NOMO-1 treated with dmso at 0.1 percent for 144 hours (cell line): ENCODE measurements at regions not wholly inside any gene's neighbourhood (a gene's known extent, or its start where the extent isn't known, plus 50 kb on each side); places are given as distances from the start of the nearest gene placed in this dataset.

Experiments used
- DNase-seq: peaks from one replicate; lab custom pipeline; 2025; ENCODE audit not compliant: unreplicated experiment; lab: John Stamatoyannopoulos, UW

DNA sequence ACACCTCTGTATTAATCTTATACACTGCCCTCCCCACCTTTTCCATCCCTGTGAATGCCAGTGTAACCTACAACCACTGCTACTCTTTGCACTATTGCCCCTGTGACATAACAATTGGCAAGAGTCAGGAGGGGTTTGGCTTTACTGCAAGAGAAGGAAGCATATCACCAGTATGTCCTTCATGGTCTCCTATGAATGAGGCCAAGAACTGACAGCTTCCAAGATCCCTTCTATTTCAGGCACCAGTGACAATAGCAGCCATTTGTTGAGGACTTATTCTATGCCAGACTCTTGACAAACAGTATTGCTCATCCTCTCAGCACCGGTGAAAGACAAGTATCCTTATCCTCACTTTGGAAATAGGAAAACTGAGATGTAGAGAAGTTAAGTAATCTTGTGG is 363.9 kb downstream of the MID1IP1 start:
- DNase-seq: no peak

DNA sequence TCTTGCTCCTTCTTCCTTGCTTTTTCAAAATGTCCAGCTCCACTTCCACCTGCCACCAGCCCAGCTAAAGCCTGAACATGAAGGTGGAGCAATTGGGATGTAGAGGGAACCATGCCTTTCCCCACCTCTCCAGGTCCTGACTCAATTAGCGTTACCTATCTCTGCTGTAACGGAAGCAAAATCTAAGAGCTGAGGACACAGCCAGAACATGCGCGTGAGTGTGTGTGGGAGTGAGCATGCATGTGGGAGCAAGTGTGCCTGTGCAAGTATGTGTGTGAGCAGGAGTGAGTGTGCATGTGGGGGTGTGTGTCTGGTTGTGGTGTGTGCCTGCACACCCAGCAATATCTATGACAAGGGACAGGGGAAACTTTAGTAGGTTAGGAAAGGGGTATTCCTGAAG is 364.5 kb downstream of the MID1IP1 start:
- no peak for DNase-seq

DNA sequence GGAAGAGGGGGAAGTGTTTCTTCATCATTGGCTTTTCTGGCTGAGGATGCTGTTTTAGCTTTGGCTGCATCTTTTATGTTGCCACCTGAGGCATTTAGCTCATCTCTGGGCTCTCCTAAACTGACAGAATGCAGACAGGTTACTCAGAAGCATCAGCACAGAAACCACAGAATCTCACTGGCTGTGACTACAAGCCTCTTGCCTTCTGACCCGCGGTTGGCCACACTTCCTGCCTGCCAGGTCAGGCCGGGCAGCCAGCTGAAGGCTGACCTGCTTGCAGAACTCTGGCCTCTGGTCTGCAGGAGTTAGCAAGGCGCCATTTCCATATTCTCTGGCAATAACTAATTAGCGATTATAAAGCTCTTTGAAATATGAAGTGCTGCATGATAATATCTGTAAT is 366.5 kb downstream of the MID1IP1 start:
- DNase-seq: no peak

DNA sequence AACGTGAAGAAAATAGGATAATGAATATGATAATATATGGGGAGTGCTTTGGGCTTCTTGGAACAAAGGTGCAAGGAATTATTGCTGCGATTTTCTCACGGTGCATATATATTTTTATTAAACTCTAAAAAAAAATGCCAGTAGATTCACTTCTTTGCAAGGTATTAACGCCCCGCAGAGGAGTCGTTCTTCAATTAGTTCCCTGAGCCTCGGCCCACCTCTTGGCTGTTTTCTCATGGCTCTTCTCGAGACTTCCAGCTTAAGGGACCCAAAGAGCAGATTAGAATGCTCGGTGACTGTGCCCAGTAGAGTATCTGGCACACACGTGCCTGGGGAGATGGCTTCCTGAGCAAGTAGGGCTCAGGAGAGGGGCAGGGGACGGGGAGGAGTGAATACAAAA is 367.4 kb downstream of the MID1IP1 start:
- no peak for DNase-seq

DNA sequence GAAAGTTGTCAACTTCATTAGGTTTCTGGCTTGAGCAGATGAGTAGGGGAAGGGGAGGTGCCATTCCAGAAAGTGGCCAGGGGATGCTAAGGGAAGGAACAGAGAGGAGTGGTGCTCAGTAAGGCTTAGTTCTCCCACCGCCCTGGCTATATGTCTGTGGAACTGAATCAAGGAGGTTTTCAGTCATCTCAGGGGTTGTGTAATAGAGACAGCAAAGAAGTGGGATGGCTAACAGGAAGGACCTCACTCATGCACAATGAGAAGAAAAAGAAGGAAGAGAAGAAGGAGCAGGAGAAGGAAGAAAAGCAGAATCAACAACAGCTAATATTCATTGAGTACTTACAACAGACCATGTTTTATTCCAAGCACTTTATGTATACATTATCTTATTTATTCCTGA is 368.7 kb downstream of the MID1IP1 start:
- DNase-seq: no peak

DNA sequence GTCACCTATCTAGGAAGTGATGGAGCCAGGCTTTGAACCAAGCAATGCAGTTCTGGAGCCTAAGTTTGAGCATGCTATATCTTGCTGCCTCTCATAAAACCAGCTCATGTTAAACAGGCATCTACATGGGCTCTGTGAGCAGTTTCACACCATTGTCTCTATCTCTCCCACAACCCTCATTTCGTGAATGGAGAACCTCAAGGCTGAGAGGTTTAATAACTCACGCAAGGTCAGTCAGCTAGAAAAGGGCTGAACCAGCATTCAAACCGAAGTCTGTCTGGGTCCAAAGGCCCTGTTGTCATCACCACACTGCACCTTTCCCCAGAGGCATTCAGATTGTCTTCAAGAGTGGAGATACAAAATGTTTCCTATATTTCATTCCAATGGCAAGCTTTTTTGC is 369.2 kb downstream of the MID1IP1 start:
- DNase-seq: no peak

DNA sequence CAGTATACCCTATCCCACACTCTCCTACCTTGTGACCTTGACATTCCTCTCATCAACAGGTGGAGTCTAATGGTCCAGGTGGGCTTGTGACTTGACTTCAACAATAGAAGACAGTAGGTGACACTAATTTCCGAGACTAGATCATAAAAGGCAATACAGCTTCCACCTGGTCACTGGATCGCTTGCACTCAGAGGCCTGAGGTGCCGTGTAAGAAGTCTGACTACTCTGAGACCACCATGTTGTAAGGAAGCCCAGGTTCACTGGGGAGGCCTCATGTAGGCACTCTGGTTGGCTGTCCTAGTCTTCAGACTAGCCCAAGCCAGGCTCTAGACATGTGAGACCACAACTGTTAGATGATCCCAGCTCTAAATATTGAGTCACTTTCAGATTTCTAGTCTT is 370.4 kb downstream of the MID1IP1 start:
- no peak for DNase-seq

DNA sequence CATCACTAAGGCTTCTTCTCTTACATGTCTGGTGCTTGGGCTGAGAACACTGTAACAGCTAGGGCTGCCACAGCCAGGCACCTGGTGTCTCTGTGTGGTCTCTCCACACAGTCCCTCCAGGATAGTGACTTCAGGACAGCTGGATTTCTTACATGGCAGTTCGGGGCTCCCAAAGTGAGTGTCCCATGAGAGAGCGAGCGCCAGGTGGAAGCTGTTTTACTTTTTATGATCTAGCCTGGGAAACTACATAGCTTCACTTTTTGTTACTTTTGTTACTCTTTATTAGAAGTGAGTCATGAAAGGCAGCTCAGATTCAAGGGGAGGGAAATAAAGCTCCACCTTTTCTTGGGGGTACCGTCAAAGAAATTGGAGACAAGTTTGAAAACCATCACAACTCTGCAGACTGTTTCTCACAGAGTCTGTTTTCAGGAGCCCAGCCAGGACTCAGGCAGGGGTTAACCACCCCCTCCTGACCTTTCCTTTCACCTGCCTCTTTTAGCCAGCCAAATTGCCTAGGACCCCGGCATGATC is 373.0 kb downstream of the MID1IP1 start:
- DNase-seq: no peak

DNA sequence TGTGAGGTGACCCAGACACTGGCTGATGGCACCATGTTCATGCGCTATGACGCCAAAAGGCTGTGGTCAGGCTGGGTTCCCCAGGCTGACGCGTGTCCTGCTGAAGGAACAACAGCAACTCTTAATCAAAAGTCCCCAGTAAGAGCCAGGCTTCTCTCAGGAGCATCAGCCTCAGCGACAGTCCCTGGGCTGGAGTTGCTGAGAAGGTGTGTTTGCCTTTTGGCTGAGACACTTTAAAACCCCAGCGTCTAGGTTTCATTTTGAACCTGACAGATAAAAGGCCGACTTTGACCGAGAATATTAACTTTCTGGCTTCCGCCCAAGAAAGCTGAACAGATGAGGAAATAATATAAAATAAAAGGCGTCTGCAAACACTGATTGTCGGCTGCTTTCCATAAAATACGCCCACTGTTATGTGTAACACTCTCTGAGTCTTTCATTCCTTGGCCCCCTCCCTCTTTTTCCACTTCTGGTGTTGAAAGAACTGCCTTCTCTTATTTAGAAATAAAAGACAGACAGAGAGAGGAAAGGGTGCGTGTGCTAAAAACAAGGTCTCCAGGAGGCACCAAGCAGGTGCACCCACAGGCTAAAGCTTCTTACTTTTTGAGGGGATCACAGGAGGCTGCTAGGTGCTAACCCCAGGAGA is 373.6 kb downstream of the MID1IP1 start:
- no peak for DNase-seq

DNA sequence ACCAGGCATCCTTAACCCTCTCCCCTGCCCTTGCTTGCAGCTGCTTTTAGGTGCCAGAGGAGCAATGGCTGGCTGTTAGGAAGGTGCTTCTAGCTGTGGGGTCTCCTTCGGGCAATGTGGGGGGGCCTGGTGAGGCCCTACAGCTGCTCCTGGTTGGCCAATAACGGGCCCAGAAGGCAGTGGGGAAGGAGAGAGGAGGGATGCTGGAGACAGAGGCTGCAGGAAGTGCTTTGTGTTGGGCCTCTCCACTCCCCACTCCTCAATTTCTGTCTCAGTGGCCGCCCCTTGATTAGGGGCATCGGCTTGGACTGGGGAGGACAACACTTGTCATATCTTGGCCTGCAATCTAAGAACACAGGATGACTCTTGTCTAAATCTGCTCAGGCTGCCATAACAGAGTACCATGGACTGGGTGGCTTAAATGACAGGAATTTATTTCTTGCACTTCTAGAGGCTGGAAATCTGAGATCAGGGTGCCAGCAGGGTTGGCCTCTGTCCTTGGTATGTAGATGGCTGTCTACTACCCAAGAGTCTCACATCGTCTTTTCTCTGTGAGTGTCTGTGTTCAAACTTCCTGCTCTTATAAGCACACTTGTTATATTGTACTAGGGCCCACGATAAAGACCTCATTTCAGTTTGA is 374.3 kb downstream of the MID1IP1 start:
- no peak for DNase-seq

DNA sequence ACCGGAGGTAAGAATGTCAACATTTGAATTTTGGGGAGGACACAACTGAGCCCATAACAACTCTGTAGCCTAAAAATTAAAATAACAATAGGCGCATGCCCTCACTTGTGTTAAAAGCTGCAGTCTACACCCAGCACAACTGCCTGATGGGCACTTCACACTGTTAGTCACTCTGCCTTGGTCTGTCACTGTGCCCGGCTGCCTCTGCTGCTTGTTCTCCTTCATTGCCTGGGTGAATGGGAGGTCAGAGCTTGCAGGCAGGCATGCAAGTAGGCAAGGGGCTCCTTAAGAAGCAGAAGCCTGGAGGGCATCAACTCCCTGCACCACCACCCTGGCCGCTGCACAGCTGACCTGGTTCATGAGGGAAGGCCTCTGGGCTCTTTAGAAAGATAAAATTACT is 374.8 kb downstream of the MID1IP1 start:
- no peak for DNase-seq

DNA sequence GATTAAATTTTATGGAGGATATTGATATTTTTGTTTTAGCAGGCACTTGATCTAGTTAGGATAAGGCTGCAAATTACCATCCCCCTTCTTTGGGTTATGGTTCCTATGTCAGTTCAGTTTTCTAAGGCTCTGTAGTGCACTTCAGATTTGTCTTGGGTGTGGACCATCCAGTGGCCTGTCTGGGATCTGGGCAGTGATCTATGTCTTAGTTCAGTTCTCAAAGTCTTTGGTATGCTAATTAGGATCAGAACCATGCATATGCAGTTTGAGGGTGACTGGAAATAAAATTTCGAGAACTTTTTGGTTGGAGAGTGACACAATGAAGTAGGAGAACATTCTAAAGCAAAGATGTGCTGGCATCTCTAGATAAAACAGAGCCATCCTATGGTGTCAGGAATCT is 388.2 kb downstream of the MID1IP1 start:
- DNase-seq: no peak

DNA sequence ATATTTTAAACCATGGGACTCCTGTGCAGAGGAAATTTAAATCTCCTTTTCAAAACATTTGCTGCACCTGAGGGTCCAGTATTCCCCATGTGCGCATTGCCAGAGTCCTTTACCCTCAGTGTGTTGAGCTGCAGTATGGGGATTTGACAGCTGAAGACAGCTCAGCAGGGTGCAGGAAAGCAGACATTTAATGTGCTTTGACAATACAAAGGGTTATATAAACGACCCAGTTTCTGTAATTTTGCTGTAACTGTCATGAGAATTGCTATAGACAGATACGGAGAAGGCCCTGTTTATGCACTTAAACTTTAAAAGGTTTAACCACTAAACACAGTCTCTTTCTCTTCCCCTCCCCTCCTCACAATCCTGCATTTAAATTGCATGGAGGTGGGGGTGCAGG is 393.4 kb downstream of the MID1IP1 start:
- DNase-seq: no peak

DNA sequence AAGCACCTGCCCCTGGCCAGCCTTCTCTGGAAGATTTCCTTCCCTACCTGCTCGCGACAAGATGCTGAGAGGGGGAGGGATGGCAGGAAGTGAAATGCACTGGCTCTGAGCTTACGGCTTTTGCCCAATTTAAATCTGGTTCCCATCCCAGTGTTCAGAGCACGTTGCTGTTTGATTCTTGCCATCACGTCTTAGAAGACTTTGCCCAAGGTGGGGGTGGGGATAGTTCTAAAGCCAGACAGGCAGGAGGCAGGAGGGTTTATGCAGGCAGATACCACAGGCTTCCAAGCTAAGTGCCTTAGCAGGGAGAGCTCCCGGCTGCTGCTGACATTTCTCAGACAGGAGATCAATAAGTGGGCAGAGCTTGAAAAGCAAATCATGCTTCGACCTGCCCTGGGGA is 393.9 kb downstream of the MID1IP1 start:
- no peak for DNase-seq

DNA sequence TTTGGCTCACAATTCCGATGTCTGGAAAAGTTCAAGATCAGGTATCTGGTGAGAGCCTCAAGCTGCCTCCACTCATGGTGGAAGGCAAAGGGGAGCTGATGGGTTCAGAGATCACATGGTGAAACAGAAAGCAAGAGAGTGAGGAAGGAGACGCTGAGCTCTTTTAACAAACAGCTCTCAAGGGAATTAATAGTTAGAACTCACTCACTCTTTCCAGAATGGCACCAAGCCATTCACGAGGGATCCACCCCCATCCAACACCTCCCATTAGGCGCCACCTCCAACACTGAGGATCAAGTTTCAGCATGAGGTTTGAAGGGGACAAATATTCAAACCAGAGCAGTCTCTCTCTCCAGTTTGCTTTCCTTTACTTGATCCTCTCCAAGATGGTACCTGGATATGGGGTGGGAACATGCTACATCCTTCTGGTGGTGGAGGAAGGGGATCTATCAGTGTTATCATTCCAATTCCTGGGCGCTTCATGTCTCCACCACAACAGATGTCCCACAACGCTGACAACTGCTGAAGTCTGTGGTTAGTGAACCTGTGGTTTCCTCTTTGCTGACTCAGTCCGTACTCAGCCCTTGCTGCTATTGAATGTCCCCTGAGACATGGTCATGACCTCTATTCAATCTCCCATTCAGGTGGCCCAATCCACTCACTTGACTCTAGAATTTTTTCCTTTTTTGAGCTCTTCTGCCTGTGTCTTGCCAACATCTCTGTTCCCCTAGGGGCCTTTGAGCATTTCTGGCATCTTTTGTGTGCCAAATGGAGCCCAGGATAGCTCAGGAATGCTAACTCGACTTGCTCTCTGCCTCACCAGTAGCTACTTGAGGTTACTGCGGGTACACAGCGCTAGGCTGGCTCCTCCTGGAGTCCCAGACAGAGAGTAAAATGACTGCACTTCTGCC is 395.2 kb downstream of the MID1IP1 start:
- peak; percentile 59 for DNase-seq

DNA sequence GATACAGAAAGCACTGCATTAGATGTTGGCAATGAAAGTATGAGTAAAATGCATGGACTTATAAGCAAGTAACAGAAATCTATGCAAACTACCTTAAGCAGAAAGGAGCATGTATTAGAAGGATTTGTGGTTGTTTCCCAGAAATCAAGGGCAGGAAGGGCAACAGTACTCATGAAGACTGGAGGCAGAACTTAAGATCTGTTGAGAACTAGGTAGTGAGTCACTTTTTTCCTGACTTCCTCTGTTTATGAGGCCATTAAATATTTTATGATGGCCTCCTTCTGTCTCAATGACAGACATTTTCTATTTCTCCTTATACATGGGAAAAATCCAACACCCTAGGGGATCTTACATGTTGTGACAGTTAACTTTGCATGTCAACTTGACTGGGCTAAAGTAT is 398.2 kb downstream of the MID1IP1 start:
- DNase-seq: no peak

DNA sequence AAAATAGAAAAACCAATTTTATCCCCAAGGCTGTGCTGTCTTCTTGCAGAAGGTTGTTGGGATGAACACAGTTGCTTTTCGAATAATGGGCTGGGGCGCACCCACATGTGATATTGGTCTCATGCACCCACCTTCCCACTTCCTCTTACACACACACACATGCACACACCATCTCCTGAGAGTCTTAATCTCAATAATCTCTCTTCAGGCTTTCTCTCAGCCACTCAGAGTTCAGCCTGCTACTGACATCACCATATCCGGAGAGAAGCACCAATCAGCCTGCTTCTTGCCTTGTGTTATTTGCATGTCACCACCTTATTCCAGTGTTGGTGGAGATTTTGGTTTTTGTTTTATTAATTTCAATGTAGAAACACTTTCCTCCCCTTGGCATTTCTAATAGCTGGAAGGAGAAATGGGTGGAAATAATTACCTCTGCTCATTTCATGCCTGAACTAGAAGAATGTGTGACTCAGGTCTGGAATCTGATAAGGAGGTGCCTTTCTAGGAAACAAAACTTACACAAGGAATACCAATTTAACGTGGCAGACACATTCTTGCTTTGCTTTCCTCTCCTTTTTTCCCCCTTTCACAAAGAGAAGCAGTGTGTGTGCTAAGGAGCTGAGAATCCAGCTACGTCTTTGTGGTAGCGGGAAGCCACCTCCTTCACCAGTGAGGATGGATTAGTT is 400.2 kb downstream of the MID1IP1 start:
- no peak for DNase-seq

DNA sequence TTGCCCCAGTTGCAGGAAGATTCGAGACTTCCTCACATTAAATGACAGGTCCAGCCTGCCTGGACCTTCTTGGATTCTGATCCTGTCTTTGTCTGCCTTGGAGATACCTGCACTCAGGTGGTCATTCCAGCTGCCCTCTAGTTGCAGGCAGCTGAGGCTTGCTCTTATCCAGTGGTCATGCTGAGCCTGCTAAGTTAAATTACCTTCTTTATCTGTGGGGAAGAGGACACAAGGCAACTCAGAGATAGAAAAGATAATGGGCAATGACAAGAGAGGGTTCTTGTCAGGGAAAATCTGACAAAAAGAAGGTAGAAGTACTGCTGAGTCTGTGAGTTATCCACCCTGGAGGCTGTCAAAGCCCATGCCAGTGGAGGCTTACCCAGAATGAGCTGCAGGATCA is 401.4 kb downstream of the MID1IP1 start:
- DNase-seq: no peak

DNA sequence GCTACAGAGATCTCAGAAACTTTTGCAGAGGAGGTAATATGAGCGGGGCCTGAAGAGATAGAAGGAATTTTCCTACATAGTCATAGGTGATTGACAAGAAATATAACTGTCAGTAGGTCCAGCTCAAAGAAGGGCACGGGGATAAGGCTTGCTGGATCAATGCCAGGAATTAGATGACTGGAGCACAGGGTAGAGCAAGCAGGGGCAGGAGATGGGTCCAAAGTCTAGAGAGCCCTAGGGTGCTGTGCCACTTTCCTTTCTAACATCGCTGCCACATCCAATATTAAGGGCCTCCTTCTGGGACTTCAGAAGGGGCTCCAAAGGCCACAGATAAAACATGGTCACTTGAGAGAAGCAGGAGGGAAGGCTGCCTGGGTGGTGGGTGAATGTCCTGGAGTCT is 402.2 kb downstream of the MID1IP1 start:
- DNase-seq: no peak

DNA sequence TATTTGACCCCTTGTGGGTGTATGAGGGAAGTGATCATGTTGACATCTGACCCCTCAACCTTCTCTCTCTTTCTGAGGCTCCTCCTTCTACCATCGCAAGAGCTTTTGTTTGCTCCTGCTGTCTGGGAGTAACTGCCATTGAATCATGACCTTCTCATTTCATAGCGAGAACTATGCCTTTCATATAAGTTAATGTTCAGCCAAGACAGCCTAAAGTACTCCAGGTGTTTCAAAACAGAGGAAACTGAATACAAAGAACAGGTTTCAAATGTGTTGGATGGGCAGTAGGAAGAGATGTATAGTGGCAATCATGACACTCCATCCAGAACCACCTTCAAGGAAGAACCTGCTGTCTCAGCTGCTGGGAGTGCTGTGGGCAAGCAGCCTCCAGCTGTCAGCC is 403.1 kb downstream of the MID1IP1 start:
- DNase-seq: no peak

DNA sequence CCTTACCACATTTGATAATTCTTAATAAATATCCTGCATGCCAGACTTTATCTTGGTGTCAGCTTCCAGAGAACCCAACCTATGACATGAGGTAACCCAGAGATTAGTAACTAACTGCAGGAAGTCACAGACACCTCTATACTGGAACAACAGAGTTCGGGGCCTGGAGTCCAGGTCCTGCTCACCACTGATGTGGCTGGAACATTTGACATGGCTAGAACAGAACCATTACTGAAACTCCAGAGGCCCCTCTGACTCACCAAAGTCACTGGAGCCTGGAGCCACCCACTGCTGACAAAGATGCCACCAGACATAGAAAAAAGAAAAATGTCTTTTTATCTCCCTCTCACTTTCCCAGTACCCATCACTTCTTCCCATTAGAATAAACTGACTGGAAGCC is 403.7 kb downstream of the MID1IP1 start:
- DNase-seq: no peak
